NOMO-1 treated with DMSO at 0.1 percent for 48 hours (cell line): ENCODE measurements at regions not wholly inside any gene's neighbourhood (a gene's known extent, or its start where the extent isn't known, plus 50 kb on each side); places are given as distances from the start of the nearest gene placed in this dataset.
"Not testable (repeated sequence)": the region's sequence is repeated elsewhere in the genome, so short reads cannot be mapped to it uniquely, and the experiment has no call there.

Source experiments
- DNase-seq: peaks from one replicate; lab custom pipeline; 2025; ENCODE audit not compliant: unreplicated experiment; lab: John Stamatoyannopoulos, UW

DNA sequence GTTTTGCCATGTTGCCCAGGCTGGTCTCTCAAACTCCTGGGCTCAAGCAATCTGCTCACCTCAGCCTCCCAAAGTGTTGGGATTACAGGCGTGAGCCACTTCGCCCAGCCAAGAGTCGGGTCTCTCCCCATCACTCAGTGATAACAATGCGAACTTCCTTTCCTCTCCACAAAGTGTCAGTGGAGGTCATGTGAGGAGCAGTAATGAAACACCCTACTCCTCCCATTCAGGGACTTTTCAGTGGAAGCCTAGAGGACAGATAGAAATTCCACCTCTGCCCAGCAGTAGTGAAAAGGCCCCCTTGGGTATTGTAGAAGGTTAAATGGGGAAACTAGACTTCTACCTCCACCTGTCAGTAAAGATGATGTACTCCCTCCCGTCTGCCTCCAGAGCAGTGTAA, 141.9 kb upstream of the STK26 start:
- DNase-seq, result no peak

DNA sequence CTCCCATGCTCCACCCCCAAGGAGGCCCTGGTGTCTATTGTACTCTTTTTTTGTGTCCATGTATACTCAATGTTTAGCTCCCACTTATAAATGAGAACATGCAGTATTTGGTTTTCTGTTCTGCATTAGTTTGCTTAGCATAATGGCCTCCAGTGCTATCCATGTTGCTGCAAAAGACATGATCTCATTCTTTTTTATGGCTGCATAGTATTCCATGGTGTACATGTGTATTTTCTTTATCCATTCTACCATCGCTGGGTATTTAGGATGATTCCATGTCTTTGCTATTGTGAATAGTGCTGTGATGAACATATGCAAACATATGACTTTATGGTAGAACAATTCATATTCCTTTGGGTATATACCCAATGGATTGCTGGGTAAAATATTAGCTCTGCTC, 138.1 kb upstream of the STK26 start:
- not testable (repeated sequence) for DNase-seq

- not testable (repeated sequence) for DNase-seq
Measured at GRCh38 chrX:131893857-131894256, 129.2 kb upstream of the STK26 start.

- DNase-seq, result no peak
Measured at GRCh38 chrX:131894995-131895394, 128.1 kb upstream of the STK26 start.

DNA sequence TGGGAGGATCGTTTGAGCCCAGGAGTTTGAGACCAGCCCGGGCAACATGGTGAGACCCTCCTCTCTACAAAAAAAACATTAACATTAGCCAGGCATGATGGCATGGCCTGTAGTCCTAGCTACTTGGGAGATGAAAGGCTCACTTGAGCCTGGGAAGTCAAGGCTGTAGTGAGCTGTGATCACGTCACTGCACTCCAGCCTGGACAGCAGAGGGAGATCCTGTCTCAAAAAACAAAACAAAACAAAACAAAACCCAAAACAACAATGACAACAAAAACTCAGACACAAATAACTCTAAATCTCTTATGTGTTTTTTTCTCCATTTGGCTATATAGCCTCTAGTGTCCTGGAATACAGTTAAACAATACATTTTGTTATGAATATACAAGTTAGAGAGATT, 127.3 kb upstream of the STK26 start:
- DNase-seq, result no peak

- DNase-seq, result no peak
Measured at GRCh38 chrX:131901546-131901945, 121.6 kb upstream of the STK26 start.

DNA sequence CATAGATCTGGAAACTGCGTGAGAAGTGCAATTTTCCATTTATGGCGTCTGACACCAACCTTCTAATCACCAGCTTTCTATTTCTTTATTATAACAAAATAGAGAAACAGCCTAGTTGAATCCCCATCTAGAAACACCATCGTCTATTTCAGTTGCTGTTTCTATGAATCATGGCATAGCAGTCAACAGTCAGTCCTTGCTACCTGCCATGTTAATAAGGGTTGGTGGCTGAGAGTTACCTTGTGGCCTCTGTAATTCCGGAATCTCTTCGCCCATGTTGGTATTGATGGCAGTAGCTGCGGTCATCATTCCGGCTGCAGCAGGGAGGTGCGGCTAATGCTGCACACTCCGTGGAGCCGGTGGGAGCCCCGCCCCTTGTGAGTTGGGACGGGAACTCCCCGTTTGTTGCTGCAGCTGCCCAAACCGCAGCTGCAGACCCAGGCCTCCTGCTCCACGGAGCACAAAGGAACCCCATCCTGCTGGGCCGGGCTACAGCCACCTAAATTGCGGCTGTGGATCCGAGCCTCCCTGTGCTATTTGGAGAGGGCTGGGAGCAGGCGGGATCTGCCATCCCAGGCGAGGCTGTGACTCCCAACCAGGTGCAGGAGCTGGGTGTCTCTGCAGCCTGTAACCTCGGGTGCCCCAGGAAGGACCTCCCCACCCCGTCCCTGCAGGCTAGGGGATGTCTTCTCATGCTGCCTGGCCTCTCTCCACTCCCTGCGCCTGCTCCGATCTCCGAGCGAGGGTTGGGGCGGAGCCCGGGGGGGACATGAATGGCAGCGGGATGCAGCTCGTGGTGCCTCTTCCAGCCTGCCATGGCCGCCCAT, 115.4 kb upstream of the STK26 start:
- DNase-seq, result no peak

- no peak for DNase-seq
Measured at GRCh38 chrX:131910586-131910985, 112.5 kb upstream of the STK26 start.

DNA sequence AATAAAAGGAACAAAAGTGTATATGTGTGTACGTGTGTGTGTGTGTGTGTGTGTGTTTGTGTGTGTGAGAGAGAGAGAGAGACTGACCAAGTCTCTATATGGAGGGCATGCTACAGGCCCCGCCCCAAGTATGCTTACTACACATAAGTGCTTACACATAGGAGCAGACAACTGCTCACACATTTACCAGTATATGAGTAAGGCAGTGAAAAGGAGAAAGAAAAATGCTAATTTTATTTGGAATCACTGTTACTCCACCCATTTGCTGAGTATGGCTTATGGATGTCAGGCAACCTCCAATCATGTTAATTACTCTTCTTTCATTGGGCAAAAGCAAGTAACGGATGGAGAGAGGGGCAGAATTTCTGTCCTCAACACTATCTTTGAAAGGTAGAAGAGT, 107.6 kb upstream of the STK26 start:
- DNase-seq, result no peak

DNA sequence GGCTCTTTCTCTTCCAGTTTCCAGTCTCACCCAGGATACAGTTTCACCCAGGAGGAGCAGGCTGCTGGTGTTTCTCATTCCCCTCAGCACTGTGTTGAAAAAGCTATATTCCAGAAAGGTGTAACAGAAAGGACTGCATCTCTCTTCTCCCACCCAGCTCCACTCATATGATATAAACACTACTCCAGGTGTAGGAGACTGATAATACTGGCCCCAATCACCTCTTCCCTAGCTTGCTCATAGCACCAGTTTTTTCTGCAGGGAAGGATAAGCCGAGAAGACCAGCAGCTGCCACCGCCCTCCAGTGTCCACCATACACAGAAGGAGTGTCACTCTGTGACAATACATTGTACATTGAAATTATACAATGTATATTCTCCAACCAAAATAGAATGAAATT, 105.5 kb upstream of the STK26 start:
- DNase-seq, result no peak

DNA sequence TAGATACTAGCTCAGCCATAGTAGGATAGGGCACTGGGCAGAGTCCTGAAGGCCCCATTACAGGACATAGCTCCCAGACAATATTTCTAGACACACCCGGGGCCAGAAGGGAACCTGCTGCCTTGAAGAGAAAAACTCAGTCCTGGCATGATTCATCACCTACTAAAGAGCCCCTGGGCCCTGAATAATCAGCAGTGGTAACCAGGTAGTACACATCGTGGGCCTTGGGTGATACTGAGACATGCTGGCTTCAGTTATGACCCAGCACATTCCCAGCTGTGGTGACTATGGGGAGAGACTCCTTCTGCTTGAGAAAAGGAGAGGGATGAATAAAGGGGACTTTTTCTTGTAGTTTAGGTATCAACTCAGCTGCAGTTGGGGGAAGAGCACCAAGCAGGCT, 104.3 kb upstream of the STK26 start:
- no peak for DNase-seq

GRCh38 chrX:131923614-131924250, 99.4 kb upstream of the STK26 start:
- DNase-seq, result no peak

DNA sequence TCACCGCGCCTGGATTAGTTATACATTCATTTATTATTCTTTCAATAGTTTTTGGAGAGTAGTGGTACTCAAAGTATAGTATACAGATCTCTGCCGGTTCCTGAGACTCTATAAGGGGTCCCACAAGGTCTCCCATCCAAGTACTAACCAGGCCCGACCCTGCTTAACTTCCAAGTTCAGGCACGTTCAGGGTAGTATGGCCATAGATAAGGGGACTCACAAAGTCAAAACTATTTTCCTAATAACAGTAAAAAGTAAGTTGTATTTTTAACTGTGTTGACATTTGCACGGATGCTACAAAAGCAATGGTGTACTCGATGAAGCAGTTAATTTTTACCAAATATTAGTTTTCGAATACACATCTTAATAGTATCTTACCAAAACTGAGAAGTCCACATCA, 84.4 kb upstream of the STK26 start:
- no peak for DNase-seq

- no peak for DNase-seq
Measured at GRCh38 chrX:131942034-131942433, 81.1 kb upstream of the STK26 start.

DNA sequence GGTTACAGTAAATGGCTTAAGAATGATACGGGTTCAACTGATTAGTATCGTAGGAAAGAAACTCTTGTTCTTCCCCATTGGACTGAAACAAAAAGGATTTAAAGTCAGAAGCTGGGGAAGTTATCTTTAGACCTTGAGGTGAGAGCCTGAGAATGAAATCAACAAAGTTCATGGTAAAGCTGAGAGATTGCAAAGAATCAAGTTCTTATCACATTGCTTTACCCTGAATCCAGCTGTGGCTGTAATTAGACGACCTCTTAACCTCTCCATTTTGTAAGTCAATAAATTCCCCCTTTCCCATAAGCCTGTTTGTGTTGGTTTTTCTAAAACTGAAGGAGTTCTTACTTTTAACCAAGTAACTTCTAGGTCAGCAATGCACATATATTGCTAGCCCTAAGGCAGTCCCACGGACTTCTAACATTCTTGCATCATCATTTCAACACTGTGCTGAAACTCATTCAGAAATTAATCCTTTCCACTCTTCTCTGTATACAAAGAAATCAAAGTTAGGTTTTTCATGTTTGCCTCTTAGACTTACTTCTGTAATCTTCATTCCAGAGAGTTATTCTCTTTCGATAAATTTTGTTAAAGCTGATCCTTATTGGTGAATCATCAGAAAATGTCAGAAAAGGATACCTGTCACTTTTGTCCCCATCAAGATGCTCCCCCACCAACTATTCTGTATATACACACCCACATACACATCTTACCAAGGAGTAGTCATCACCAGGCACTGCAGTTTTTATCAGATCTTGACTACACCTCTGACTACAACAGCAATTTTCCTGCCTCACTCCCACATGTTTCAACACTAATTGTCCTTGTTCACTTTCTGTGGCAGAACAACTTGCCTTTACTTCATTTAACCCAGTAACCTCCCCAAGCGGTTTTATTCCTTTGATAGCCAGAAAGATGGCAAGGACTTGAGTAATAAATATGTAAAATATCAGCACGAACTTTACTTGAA, 77.9 kb upstream of the STK26 start:
- no peak for DNase-seq

- DNase-seq, result no peak
Measured at GRCh38 chrX:131951166-131951565, 71.9 kb upstream of the STK26 start.

- no peak for DNase-seq
Measured at GRCh38 chrX:131955099-131955777, 67.9 kb upstream of the STK26 start.

GRCh38 chrX:131958724-131959123, 64.4 kb upstream of the STK26 start:
- DNase-seq, result no peak

DNA sequence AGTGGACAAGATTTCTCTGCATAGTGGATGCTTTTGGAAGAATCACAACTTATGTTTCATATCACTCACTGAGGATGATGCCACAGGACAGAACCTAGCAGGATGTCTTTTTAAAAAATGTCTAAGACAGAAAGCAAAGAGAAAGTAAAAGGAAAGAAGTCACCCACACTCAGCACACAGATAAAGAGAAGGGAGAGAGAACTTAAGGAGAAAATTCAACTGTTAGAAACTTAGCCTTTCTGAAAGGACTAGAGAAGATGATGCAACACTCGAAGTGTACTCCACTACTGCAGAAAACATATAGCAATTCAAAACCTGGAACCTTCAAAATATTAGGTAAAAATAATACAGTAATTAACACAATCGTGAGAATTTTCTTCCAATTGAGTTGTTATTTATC, 52.8 kb upstream of the STK26 start:
- DNase-seq, result no peak
